ENCODE measurements at regions not wholly inside any gene's neighbourhood (a gene's known extent, or its start where the extent isn't known, plus 50 kb on each side); places are given as distances from the start of the nearest gene placed in this dataset.

GRCh38 chr6:169321546-169321945 lies 67.9 kb upstream of the THBS2 start:
- no peaks in the 10 kb centered on the region for H3K4me1 ChIP-seq
- TF ChIP-seq POLR2A (IDR thresholded peaks at IDR 0.05) = no peak
- no peak for TF ChIP-seq CTCF (IDR thresholded peaks at IDR 0.05)
- H3K27ac ChIP-seq = no peak overlapping the region
- ATAC-seq (no peak), DNase-seq (no peak)
- H3K27me3 ChIP-seq = no peaks in the 10 kb centered on the region
- no peaks in the 10 kb centered on the region for H3K36me3 ChIP-seq (replicated peaks in 1 of 2; ENCODE audit: insufficient read depth in 1 of 2, low read depth in 2 of 2)
- H3K9me3 ChIP-seq = no peaks in the 10 kb centered on the region
- intact Hi-C loops (cut with DNase I) = no loop called here
- WGBS, 2 donors = 78 to 87% methylated on average over 6 to 7 of the region's 7 CpGs
- H3K4me3 ChIP-seq = no peak overlapping the region

- ATAC-seq (no peak), DNase-seq (no peak)
- Histone ChIP-seq H3K27me3 (no peaks in the 10 kb centered on the region), H3K9me3 (no peaks in the 10 kb centered on the region), H3K36me3 (replicated peaks in 1 of 2; ENCODE audit: insufficient read depth in 1 of 2, low read depth in 2 of 2) (no peaks in the 10 kb centered on the region), H3K27ac (no peak overlapping the region), H3K4me3 (no peak overlapping the region), H3K4me1 (no peaks in the 10 kb centered on the region)
- intact Hi-C loops (cut with DNase I) = no loop called here
- WGBS, 2 donors = 59 to 65% methylated on average over 3 of the region's 3 CpGs
- TF ChIP-seq POLR2A (IDR thresholded peaks at IDR 0.05) = no peak
- no peak for TF ChIP-seq CTCF (IDR thresholded peaks at IDR 0.05)
Measured at GRCh38 chr6:169320013-169320412, 66.4 kb upstream of the THBS2 start.

- WGBS, 2 donors = 74 to 79% methylated on average over 26 of the region's 26 CpGs
- TF ChIP-seq POLR2A (IDR thresholded peaks at IDR 0.05) = no peak
- no peak for TF ChIP-seq CTCF (IDR thresholded peaks at IDR 0.05)
- ATAC-seq = no peak
- H3K27me3 ChIP-seq = no peaks in the 10 kb centered on the region
- no peak overlapping the region for H3K27ac ChIP-seq
- H3K36me3 ChIP-seq (replicated peaks in 1 of 2; ENCODE audit: insufficient read depth in 1 of 2, low read depth in 2 of 2) = no peaks in the 10 kb centered on the region
- no peak overlapping the region for H3K4me3 ChIP-seq
- no peaks in the 10 kb centered on the region for H3K9me3 ChIP-seq
- H3K4me1 ChIP-seq = no peaks in the 10 kb centered on the region
- intact Hi-C loops (cut with DNase I) = no loop called here
- DNase-seq = no peak
Measured at GRCh38 chr6:169317441-169318202, 64.0 kb upstream of the THBS2 start.

GRCh38 chr6:169316651-169317050 lies 63.0 kb upstream of the THBS2 start:
- H3K9me3 ChIP-seq = no peaks in the 10 kb centered on the region
- intact Hi-C loops (cut with DNase I) = no loop called here

More at GRCh38 chr6:169316651-169317050, 63.0 kb upstream of the THBS2 start:
- Histone ChIP-seq H3K27ac (no peak overlapping the region), H3K4me3 (no peak overlapping the region), H3K4me1 (no peaks in the 10 kb centered on the region), H3K36me3 (replicated peaks in 1 of 2; ENCODE audit: insufficient read depth in 1 of 2, low read depth in 2 of 2) (no peaks in the 10 kb centered on the region), H3K27me3 (no peaks in the 10 kb centered on the region)
- TF ChIP-seq CTCF (IDR thresholded peaks at IDR 0.05) (no peak), POLR2A (IDR thresholded peaks at IDR 0.05) (no peak)
- DNase-seq (no peak), ATAC-seq (no peak)
- WGBS, 2 donors = 79 to 80% methylated on average over 5 of the region's 5 CpGs
